ENCODE measurements at regions not wholly inside any gene's neighbourhood (a gene's known extent, or its start where the extent isn't known, plus 50 kb on each side); places are given as distances from the start of the nearest gene placed in this dataset.
"Not testable (repeated sequence)": the region's sequence is repeated elsewhere in the genome, so short reads cannot be mapped to it uniquely, and the experiment has no call there.

GRCh38 chr6:5832668-5833067 is 174.1 kb downstream of the NRN1 start:
- no peaks in the 10 kb centered on the region for H3K27me3 ChIP-seq
- no peak for DNase-seq (ENCODE audit: low spot score)
- H3K27ac ChIP-seq, result no peak overlapping the region
- H3K9me3 ChIP-seq, result no peaks in the 10 kb centered on the region
- peaks cover 0 to 5% of the 10 kb centered on the region in 2 donors for H3K4me1 ChIP-seq
- no peak overlapping the region for H3K4me3 ChIP-seq
- no peak for TF ChIP-seq CTCF (IDR thresholded peaks at IDR 0.05)
- H3K36me3 ChIP-seq, result no peaks in the 10 kb centered on the region

GRCh38 chr6:5831219-5831862 is 175.4 kb downstream of the NRN1 start:
- not testable (repeated sequence) for H3K4me1 ChIP-seq; DNase-seq (ENCODE audit: low spot score); H3K36me3 ChIP-seq; H3K4me3 ChIP-seq; H3K27me3 ChIP-seq; H3K27ac ChIP-seq; H3K9me3 ChIP-seq

- no peak overlapping the region for H3K27ac ChIP-seq
- no peak for DNase-seq (ENCODE audit: low spot score)
- no peaks in the 10 kb centered on the region for H3K9me3 ChIP-seq
- no peaks in the 10 kb centered on the region for H3K36me3 ChIP-seq
- no peak for TF ChIP-seq CTCF (IDR thresholded peaks at IDR 0.05)
- H3K27me3 ChIP-seq, result no peaks in the 10 kb centered on the region
- H3K4me1 ChIP-seq, result peaks cover 0 to 5% of the 10 kb centered on the region in 2 donors
- no peak overlapping the region for H3K4me3 ChIP-seq
Observed at GRCh38 chr6:5828296-5828695, 178.4 kb downstream of the NRN1 start.

- Histone ChIP-seq H3K27ac (no peak overlapping the region), H3K4me1 (peaks cover 0 to 5% of the 10 kb centered on the region in 2 donors), H3K36me3 (no peaks in the 10 kb centered on the region), H3K4me3 (no peak overlapping the region), H3K9me3 (no peaks in the 10 kb centered on the region), H3K27me3 (no peaks in the 10 kb centered on the region)
- DNase-seq (ENCODE audit: low spot score), result no peak
- no peak for TF ChIP-seq CTCF (IDR thresholded peaks at IDR 0.05)
Observed at GRCh38 chr6:5827056-5827904, 179.4 kb downstream of the NRN1 start.

- not testable (repeated sequence) for H3K36me3 ChIP-seq; H3K27ac ChIP-seq; H3K9me3 ChIP-seq; H3K4me3 ChIP-seq; H3K4me1 ChIP-seq; DNase-seq (ENCODE audit: low spot score); H3K27me3 ChIP-seq
Observed at GRCh38 chr6:5824382-5824983, 182.2 kb downstream of the NRN1 start.
